K562 (cell line): ENCODE measurements at regions not wholly inside any gene's neighbourhood (a gene's known extent, or its start where the extent isn't known, plus 50 kb on each side); places are given as distances from the start of the nearest gene placed in this dataset.

Experiments
- ATAC-seq: fragments of 200-7000 bp; cut with Tn5 transposase; 3 replicates; pipeline ENCODE4 v1.9.1; 2020; ENCODE audit warnings: moderate library complexity
- BruUV-seq: library from RNA; stranded (reverse); fragments of 400-500 nt; replicated peaks from 2 replicates; lab custom pipeline; 2021; lab: Mats Ljungman, UMichigan
- CTCF ChIA-PET: fragments of 300-600 bp; formaldehyde crosslinking; extraction: SDS; loops from one replicate; lab custom pipeline; 2021; ENCODE audit warnings: low intra/inter-chr PET ratio; lab: Yijun Ruan, JAX
- POLR2A ChIA-PET: fragments of 300-600, 350-650 bp; sonication (Branson Sonifier 250); formaldehyde crosslinking; extraction: SDS; loops from one replicate; lab custom pipeline; 2021; ENCODE audit warnings: antibody characterized with exemption, inconsistent platforms; lab: Yijun Ruan, JAX
- DNase-seq, 4 experiments: peaks; one replicate each; pipeline versions ENCODE4 v3.0.0 to v3.0.0-alpha.2; 2011 to 2018; ENCODE audit warnings: low spot score in 3 of 4, mixed read lengths in 3 of 4; ENCODE audit errors: extremely low read depth in 1 of 4
- FAIRE-seq: peaks from 2 replicates; lab custom pipeline; 2011; peaks lifted over from hg19 to GRCh38; lab: Jason Lieb, UNC
- H2AFZ ChIP-seq: 2 replicates; pipeline ENCODE4 v1.6.0; 2011; ENCODE audit warnings: low read depth, low read length, control low read depth, inconsistent platforms
- H3K27ac ChIP-seq: fragments of 200-600 bp; 3 replicates; pipeline ENCODE4 v1.8.0; 2011; ENCODE audit warnings: low read depth, mild to moderate bottlenecking, control low read depth, inconsistent platforms, low read length, moderate library complexity, mixed read lengths; ENCODE audit errors: extremely low read depth
- H3K27me3 ChIP-seq, 2 experiments: fragments of 300-600 bp in 1 of 2; 2 replicates in 1 of 2; 3 replicates in 1 of 2; pipeline versions ENCODE4 v1.6.0 to v1.8.0; 2011; ENCODE audit warnings: inconsistent platforms in 2 of 2, low read length in 2 of 2, mild to moderate bottlenecking in 1 of 2, mixed read lengths in 1 of 2, moderate library complexity in 1 of 2; ENCODE audit not compliant: control insufficient read depth in 2 of 2, insufficient read depth in 2 of 2
- H3K36me3 ChIP-seq: fragments of 300-600 bp; 3 replicates; pipeline ENCODE4 v1.8.0; 2011; ENCODE audit warnings: mild to moderate bottlenecking, low read length, inconsistent platforms; ENCODE audit not compliant: control insufficient read depth, insufficient read depth
- H3K4me1 ChIP-seq, 2 experiments: fragments of 200-600 bp in 1 of 2; replicated peaks in 1 of 2; 2 replicates in 1 of 2; 3 replicates in 1 of 2; pipeline versions ENCODE4 v1.5.1 to v1.8.0; 2011; ENCODE audit warnings: inconsistent platforms in 2 of 2, low read length in 2 of 2, mild to moderate bottlenecking in 1 of 2, mixed read lengths in 1 of 2, moderate library complexity in 1 of 2; ENCODE audit not compliant: control insufficient read depth in 2 of 2, insufficient read depth in 2 of 2
- H3K4me2 ChIP-seq: 2 replicates; pipeline ENCODE4 v1.6.1; 2011; ENCODE audit warnings: low read length, control low read depth, inconsistent platforms, mixed read lengths; ENCODE audit not compliant: insufficient read depth
- H3K4me3 ChIP-seq: fragments of 200-600 bp; sonication (generic), shearing (Covaris generic); 2 replicates; pipeline ENCODE4 v1.5.1; 2016; ENCODE audit warnings: control low read depth, inconsistent platforms
- H3K79me2 ChIP-seq: fragments of 200-600 bp; 3 replicates; pipeline ENCODE4 v1.8.0; 2011; ENCODE audit warnings: low read length, inconsistent platforms; ENCODE audit not compliant: control insufficient read depth, insufficient read depth
- H3K9ac ChIP-seq, 2 experiments: 2 replicates each; pipeline versions ENCODE4 v1.6.0 to v1.6.1; 2011; ENCODE audit warnings: low read depth in 2 of 2, low read length in 2 of 2, control low read depth in 1 of 2, inconsistent platforms in 1 of 2, mild to moderate bottlenecking in 1 of 2, mixed read lengths in 1 of 2; ENCODE audit not compliant: insufficient read depth in 1 of 2
- H3K9me1 ChIP-seq: one replicate; pipeline ENCODE4 v1.6.0; 2011; ENCODE audit warnings: inconsistent platforms, mild to moderate bottlenecking, low read length, moderate library complexity; ENCODE audit not compliant: control insufficient read depth, insufficient read depth
- H3K9me3 ChIP-seq: replicated peaks from 2 replicates; pipeline ENCODE4 v1.5.1; 2011; ENCODE audit warnings: low read depth, low read length, inconsistent platforms; ENCODE audit not compliant: control insufficient read depth, insufficient read depth
- H4K20me1 ChIP-seq: replicated peaks from 2 replicates; pipeline ENCODE4 v1.6.1; 2011; ENCODE audit warnings: low read length, inconsistent platforms, mixed read lengths; ENCODE audit not compliant: control insufficient read depth, insufficient read depth
- BRCA1 ChIP-seq, 2 experiments: fragments of 450-650 bp in 1 of 2; sonication (generic) in 1 of 2; formaldehyde crosslinking in 1 of 2; IDR thresholded peaks; 2 replicates each; pipeline versions ENCODE4 v1.5.0 to v1.6.1; 2017 to 2020; ENCODE audit warnings: mild to moderate bottlenecking in 1 of 2, missing genetic modification reagents in 1 of 2
- CBX1 ChIP-seq: sonication (generic); IDR thresholded peaks from 2 replicates; pipeline ENCODE4 v1.6.1; 2016; ENCODE audit warnings: antibody characterized with exemption, low read depth, mild to moderate bottlenecking
- GTF3C2 ChIP-seq: IDR thresholded peaks from 3 replicates; pipeline ENCODE4 v1.6.1; 2011; ENCODE audit warnings: borderline replicate concordance, mild to moderate bottlenecking, moderate library complexity; ENCODE audit not compliant: insufficient read length; ENCODE audit errors: extremely low read depth
- MYNN ChIP-seq, 2 experiments: sonication (generic); formaldehyde crosslinking in 1 of 2; IDR thresholded peaks; 2 replicates each; pipeline versions ENCODE4 v1.5.0 to v1.6.1; 2016 to 2020; ENCODE audit warnings: antibody characterized with exemption in 1 of 2, missing genetic modification reagents in 1 of 2
- NR3C1 ChIP-seq: sonication (generic); formaldehyde crosslinking; IDR thresholded peaks from 2 replicates; pipeline ENCODE4 v1.8.1; 2022; ENCODE audit warnings: missing genetic modification reagents
- RAD51 ChIP-seq: fragments of 450-650 bp; IDR thresholded peaks from 2 replicates; pipeline ENCODE4 v1.7.1; 2016; ENCODE audit warnings: low read depth, mild to moderate bottlenecking, borderline replicate concordance
- SIX5 ChIP-seq, 2 experiments: IDR thresholded peaks; 2 replicates each; pipeline ENCODE4 v1.6.1; 2011; ENCODE audit warnings: low read length in 2 of 2, borderline replicate concordance in 1 of 2, low read depth in 1 of 2, mild to moderate bottlenecking in 1 of 2, moderate library complexity in 1 of 2; ENCODE audit not compliant: insufficient read depth in 1 of 2
- SMARCA4 ChIP-seq: fragments of 450-650 bp; IDR thresholded peaks from 2 replicates; pipeline ENCODE4 v1.6.1; 2016
- ZBTB17 ChIP-seq: fragments of 450-650 bp; formaldehyde crosslinking; IDR thresholded peaks from 2 replicates; pipeline ENCODE4 v1.4.0; 2020; ENCODE audit warnings: mild to moderate bottlenecking
- ZNF12 ChIP-seq: sonication (generic); formaldehyde crosslinking; IDR thresholded peaks from 2 replicates; pipeline ENCODE4 v1.4.0; 2020; ENCODE audit warnings: mild to moderate bottlenecking, missing genetic modification reagents
- ZSCAN32 ChIP-seq: fragments of 450-650 bp; formaldehyde crosslinking; IDR thresholded peaks from 2 replicates; pipeline ENCODE4 v1.4.0; 2020; ENCODE audit warnings: mild to moderate bottlenecking, moderate library complexity
- WGBS: fragments of 100-300 bp; shearing (Covaris generic); methylation state at CpG from one replicate; pipeline ENCODE4 v1.1.6; 2016; ENCODE audit warnings: low coverage, mixed read lengths; ENCODE audit not compliant: insufficient coverage; ENCODE audit errors: missing lambda C conversion rate; 5-methylcytosine and 5-hydroxymethylcytosine counted together
- in situ Hi-C: fragments of 300-500 bp; cut with MboI; formaldehyde crosslinking; loops from 4 replicates; pipeline ENCODE4 v1.15.0; 2018; ENCODE audit warnings: inconsistent platforms, mixed read lengths
- intact Hi-C: fragments of 100-400 bp; cut with micrococcal nuclease; formaldehyde crosslinking; loops from 2 replicates; pipeline ENCODE4 v1.14.2; 2022

- intact Hi-C loops, result no loop called here
- BruUV-seq, result no TSS peak
- H3K9me3 ChIP-seq, result no peaks in the 10 kb centered on the region
- H3K27me3 ChIP-seq, result no peaks in the 10 kb centered on the region
- DNase-seq (no peak), ATAC-seq (no peak), FAIRE-seq (no peak)
- H3K9me1 ChIP-seq, result no peaks in the 10 kb centered on the region
- 0% methylated on average over 1 of the region's 1 CpG for WGBS
- TF ChIP-seq BRCA1 (IDR thresholded peaks at IDR 0.05), result no peak
- TF ChIP-seq BRCA1 (CRISPR knock-in tag; IDR thresholded peaks at IDR 0.05), result no peak
- no peak for TF ChIP-seq SMARCA4
- TF ChIP-seq SIX5 (IDR thresholded peaks at IDR 0.05; ENCODE audit: borderline replicate concordance in 1 of 2, insufficient read depth in 1 of 2, low read depth in 1 of 2, low read length in 2 of 2), result no peak
- no peak for TF ChIP-seq ZBTB17 (CRISPR knock-in tag)
- no peak for TF ChIP-seq ZNF12 (CRISPR knock-in tag)
- TF ChIP-seq NR3C1 (CRISPR knock-in tag), result no peak
- no peak for TF ChIP-seq ZSCAN32 (CRISPR knock-in tag)
- TF ChIP-seq MYNN (IDR thresholded peaks at IDR 0.05), result no peak
- no peak for TF ChIP-seq MYNN (CRISPR knock-in tag; IDR thresholded peaks at IDR 0.05)
- TF ChIP-seq GTF3C2, result no peak
- no peak for TF ChIP-seq CBX1
- TF ChIP-seq RAD51, result no peak
- no peak overlapping the region for H3K4me2 ChIP-seq
- no peak overlapping the region for H3K4me3 ChIP-seq
- ChIA-PET CTCF (no interaction called here), POLR2A (no interaction called here)
- in situ Hi-C loops, result no loop called here
- no peaks in the 10 kb centered on the region for H4K20me1 ChIP-seq
- H3K27ac ChIP-seq, result no peak overlapping the region
- H2AFZ ChIP-seq, result no peak overlapping the region
- H3K9ac ChIP-seq, result no peak overlapping the region
- no peaks in the 10 kb centered on the region for H3K4me1 ChIP-seq
- no peaks in the 10 kb centered on the region for H3K36me3 ChIP-seq
- no peaks in the 10 kb centered on the region for H3K79me2 ChIP-seq
Observed at GRCh38 chr2:204032301-204032700, 95.7 kb downstream of the ICOS start.
